ENCODE measurements at regions not wholly inside any gene's neighbourhood (a gene's known extent, or its start where the extent isn't known, plus 50 kb on each side); places are given as distances from the start of the nearest gene placed in this dataset.

GRCh38 chr5:125564317-125564975 is 818.0 kb upstream of the ZNF608 start:
- Histone ChIP-seq H3K27ac (no peak overlapping the region), H3K4me1 (no peaks in the 10 kb centered on the region), H3K27me3 (no peaks in the 10 kb centered on the region), H3K4me3 (no peak overlapping the region), H3K9me3 (peaks cover 0 to 12% (median 0%) of the 10 kb centered on the region in 4 donors), H3K36me3 (no peaks in the 10 kb centered on the region)
- no peak for DNase-seq (ENCODE audit: low spot score in 2 of 2)
- 94 to 98% methylated on average over 5 of the region's 5 CpGs for WGBS, 2 donors
- no peak for TF ChIP-seq EP300 (IDR thresholded peaks at IDR 0.05)
- TF ChIP-seq POLR2A (IDR thresholded peaks at IDR 0.05) = no peak

- H3K4me3 ChIP-seq = no peak overlapping the region
- H3K27ac ChIP-seq = no peak overlapping the region
- no peaks in the 10 kb centered on the region for H3K36me3 ChIP-seq
- H3K9me3 ChIP-seq = peaks cover 0 to 19% (median 0%) of the 10 kb centered on the region in 4 donors
- no peaks in the 10 kb centered on the region for H3K27me3 ChIP-seq
- H3K4me1 ChIP-seq = peaks cover 0 to 7% (median 0%) of the 10 kb centered on the region in 4 donors
- DNase-seq (ENCODE audit: low spot score in 2 of 2) = no peak
- WGBS, 2 donors = 52 to 60% methylated on average over 9 of the region's 9 CpGs
- no peak for TF ChIP-seq EP300 (IDR thresholded peaks at IDR 0.05)
- no peak for TF ChIP-seq CTCF (IDR thresholded peaks at IDR 0.05)
- no peak for TF ChIP-seq POLR2A (IDR thresholded peaks at IDR 0.05)
These were observed 828.1 kb upstream of the ZNF608 start for GRCh38 chr5:125574491-125575044.

GRCh38 chr5:125575171-125575890 is 828.9 kb upstream of the ZNF608 start:
- H3K36me3 ChIP-seq = no peaks in the 10 kb centered on the region
- WGBS, 2 donors = 54 to 72% methylated on average over 1 of the region's 1 CpG
- DNase-seq (ENCODE audit: low spot score in 2 of 2) = no peak
- peaks cover 0 to 7% (median 0%) of the 10 kb centered on the region in 4 donors for H3K4me1 ChIP-seq
- no peak overlapping the region for H3K4me3 ChIP-seq
- peaks cover 0 to 19% (median 0%) of the 10 kb centered on the region in 4 donors for H3K9me3 ChIP-seq
- no peaks in the 10 kb centered on the region for H3K27me3 ChIP-seq
- TF ChIP-seq POLR2A (IDR thresholded peaks at IDR 0.05) = no peak
- TF ChIP-seq EP300 (IDR thresholded peaks at IDR 0.05) = no peak
- TF ChIP-seq CTCF (IDR thresholded peaks at IDR 0.05) = no peak
- H3K27ac ChIP-seq = no peak overlapping the region

- Histone ChIP-seq H3K4me3 (no peak overlapping the region), H3K27ac (no peak overlapping the region), H3K4me1 (peaks cover 0 to 7% (median 0%) of the 10 kb centered on the region in 4 donors), H3K27me3 (no peaks in the 10 kb centered on the region), H3K9me3 (peaks cover 0 to 14% (median 0%) of the 10 kb centered on the region in 4 donors), H3K36me3 (no peaks in the 10 kb centered on the region)
- DNase-seq (ENCODE audit: low spot score in 2 of 2) = no peak
- 41 to 43% methylated on average over 7 of the region's 7 CpGs for WGBS, 2 donors
- TF ChIP-seq CTCF (IDR thresholded peaks at IDR 0.05) (no peak), POLR2A (IDR thresholded peaks at IDR 0.05) (no peak), EP300 (IDR thresholded peaks at IDR 0.05) (no peak)
These were observed 829.6 kb upstream of the ZNF608 start for GRCh38 chr5:125575891-125576505.

- no peak for DNase-seq (ENCODE audit: low spot score in 2 of 2)
- Histone ChIP-seq H3K27ac (no peak overlapping the region), H3K36me3 (no peaks in the 10 kb centered on the region), H3K9me3 (peaks cover 0 to 9% (median 0%) of the 10 kb centered on the region in 4 donors), H3K27me3 (no peaks in the 10 kb centered on the region), H3K4me3 (no peak overlapping the region), H3K4me1 (peaks cover 0 to 14% (median 0%) of the 10 kb centered on the region in 4 donors)
- 49 to 56% methylated on average over 3 of the region's 3 CpGs for WGBS, 2 donors
- TF ChIP-seq CTCF (IDR thresholded peaks at IDR 0.05) = no peak
- no peak for TF ChIP-seq POLR2A (IDR thresholded peaks at IDR 0.05)
- TF ChIP-seq EP300 (IDR thresholded peaks at IDR 0.05) = no peak
These were observed 830.4 kb upstream of the ZNF608 start for GRCh38 chr5:125576822-125577221.

Data from tibial nerve (tissue), 4 donors.